K562 (cell line): ENCODE measurements at regions not wholly inside any gene's neighbourhood (a gene's known extent, or its start where the extent isn't known, plus 50 kb on each side); places are given as distances from the start of the nearest gene placed in this dataset.

Experiments
- ATAC-seq: fragments of 200-7000 bp; cut with Tn5 transposase; 3 replicates; pipeline ENCODE4 v1.9.1; 2020; ENCODE audit warnings: moderate library complexity
- BruUV-seq: library from RNA; stranded (reverse); fragments of 400-500 nt; replicated peaks from 2 replicates; lab custom pipeline; 2021; lab: Mats Ljungman, UMichigan
- CTCF ChIA-PET: fragments of 300-600 bp; formaldehyde crosslinking; extraction: SDS; loops from one replicate; lab custom pipeline; 2021; ENCODE audit warnings: low intra/inter-chr PET ratio; lab: Yijun Ruan, JAX
- POLR2A ChIA-PET: fragments of 300-600, 350-650 bp; sonication (Branson Sonifier 250); formaldehyde crosslinking; extraction: SDS; loops from one replicate; lab custom pipeline; 2021; ENCODE audit warnings: antibody characterized with exemption, inconsistent platforms; lab: Yijun Ruan, JAX
- DNase-seq, 4 experiments: peaks; one replicate each; pipeline versions ENCODE4 v3.0.0 to v3.0.0-alpha.2; 2011 to 2018; ENCODE audit warnings: low spot score in 3 of 4, mixed read lengths in 3 of 4; ENCODE audit errors: extremely low read depth in 1 of 4
- FAIRE-seq: peaks from 2 replicates; lab custom pipeline; 2011; peaks lifted over from hg19 to GRCh38; lab: Jason Lieb, UNC
- H2AFZ ChIP-seq: 2 replicates; pipeline ENCODE4 v1.6.0; 2011; ENCODE audit warnings: low read depth, low read length, control low read depth, inconsistent platforms
- H3K27ac ChIP-seq: fragments of 200-600 bp; 3 replicates; pipeline ENCODE4 v1.8.0; 2011; ENCODE audit warnings: low read depth, mild to moderate bottlenecking, control low read depth, inconsistent platforms, low read length, moderate library complexity, mixed read lengths; ENCODE audit errors: extremely low read depth
- H3K27me3 ChIP-seq, 2 experiments: fragments of 300-600 bp in 1 of 2; 2 replicates in 1 of 2; 3 replicates in 1 of 2; pipeline versions ENCODE4 v1.6.0 to v1.8.0; 2011; ENCODE audit warnings: inconsistent platforms in 2 of 2, low read length in 2 of 2, mild to moderate bottlenecking in 1 of 2, mixed read lengths in 1 of 2, moderate library complexity in 1 of 2; ENCODE audit not compliant: control insufficient read depth in 2 of 2, insufficient read depth in 2 of 2
- H3K36me3 ChIP-seq: fragments of 300-600 bp; 3 replicates; pipeline ENCODE4 v1.8.0; 2011; ENCODE audit warnings: mild to moderate bottlenecking, low read length, inconsistent platforms; ENCODE audit not compliant: control insufficient read depth, insufficient read depth
- H3K4me1 ChIP-seq, 2 experiments: fragments of 200-600 bp in 1 of 2; replicated peaks in 1 of 2; 2 replicates in 1 of 2; 3 replicates in 1 of 2; pipeline versions ENCODE4 v1.5.1 to v1.8.0; 2011; ENCODE audit warnings: inconsistent platforms in 2 of 2, low read length in 2 of 2, mild to moderate bottlenecking in 1 of 2, mixed read lengths in 1 of 2, moderate library complexity in 1 of 2; ENCODE audit not compliant: control insufficient read depth in 2 of 2, insufficient read depth in 2 of 2
- H3K4me2 ChIP-seq: 2 replicates; pipeline ENCODE4 v1.6.1; 2011; ENCODE audit warnings: low read length, control low read depth, inconsistent platforms, mixed read lengths; ENCODE audit not compliant: insufficient read depth
- H3K4me3 ChIP-seq: fragments of 200-600 bp; sonication (generic), shearing (Covaris generic); 2 replicates; pipeline ENCODE4 v1.5.1; 2016; ENCODE audit warnings: control low read depth, inconsistent platforms
- H3K79me2 ChIP-seq: fragments of 200-600 bp; 3 replicates; pipeline ENCODE4 v1.8.0; 2011; ENCODE audit warnings: low read length, inconsistent platforms; ENCODE audit not compliant: control insufficient read depth, insufficient read depth
- H3K9ac ChIP-seq, 2 experiments: 2 replicates each; pipeline versions ENCODE4 v1.6.0 to v1.6.1; 2011; ENCODE audit warnings: low read depth in 2 of 2, low read length in 2 of 2, control low read depth in 1 of 2, inconsistent platforms in 1 of 2, mild to moderate bottlenecking in 1 of 2, mixed read lengths in 1 of 2; ENCODE audit not compliant: insufficient read depth in 1 of 2
- H3K9me1 ChIP-seq: one replicate; pipeline ENCODE4 v1.6.0; 2011; ENCODE audit warnings: inconsistent platforms, mild to moderate bottlenecking, low read length, moderate library complexity; ENCODE audit not compliant: control insufficient read depth, insufficient read depth
- H3K9me3 ChIP-seq: replicated peaks from 2 replicates; pipeline ENCODE4 v1.5.1; 2011; ENCODE audit warnings: low read depth, low read length, inconsistent platforms; ENCODE audit not compliant: control insufficient read depth, insufficient read depth
- H4K20me1 ChIP-seq: replicated peaks from 2 replicates; pipeline ENCODE4 v1.6.1; 2011; ENCODE audit warnings: low read length, inconsistent platforms, mixed read lengths; ENCODE audit not compliant: control insufficient read depth, insufficient read depth
- CAMTA2 ChIP-seq: fragments of 250-450 bp; sonication (Bioruptor Pico); conservative IDR thresholded peaks from 2 replicates; pipeline ENCODE4 v1.5.1; 2022
- HNRNPL ChIP-seq: fragments of 200-400 bp; formaldehyde crosslinking; IDR thresholded peaks from 2 replicates; pipeline ENCODE4 v1.6.1; 2017; ENCODE audit warnings: low read depth, mild to moderate bottlenecking, low read length
- ILF3 ChIP-seq: fragments of 450-650 bp; IDR thresholded peaks from 2 replicates; pipeline ENCODE4 v1.6.1; 2018; ENCODE audit warnings: antibody characterized with exemption, mild to moderate bottlenecking, moderate library complexity, borderline replicate concordance
- MCM5 ChIP-seq: fragments of 450-650 bp; IDR thresholded peaks from 2 replicates; pipeline ENCODE4 v1.6.1; 2016; ENCODE audit warnings: low read depth
- MED1 ChIP-seq: sonication (generic); formaldehyde crosslinking; IDR thresholded peaks from 2 replicates; pipeline ENCODE4 v1.8.1; 2023; ENCODE audit warnings: missing genetic modification reagents, borderline replicate concordance
- WHSC1 ChIP-seq: IDR thresholded peaks from one replicate; pipeline ENCODE4 v1.6.1; 2012; ENCODE audit warnings: low read length, control low read depth, inconsistent platforms
- ZNF239 ChIP-seq: fragments of 250-450 bp; sonication (Bioruptor Pico); IDR thresholded peaks from 2 replicates; pipeline ENCODE4 v1.4.0; 2020; ENCODE audit warnings: mild to moderate bottlenecking
- ZNF551 ChIP-seq: fragments of 250-450 bp; sonication (Bioruptor Pico); IDR thresholded peaks from 2 replicates; pipeline ENCODE4 v1.5.0; 2021; ENCODE audit warnings: mild to moderate bottlenecking, moderate library complexity
- WGBS: fragments of 100-300 bp; shearing (Covaris generic); methylation state at CpG from one replicate; pipeline ENCODE4 v1.1.6; 2016; ENCODE audit warnings: low coverage, mixed read lengths; ENCODE audit not compliant: insufficient coverage; ENCODE audit errors: missing lambda C conversion rate; 5-methylcytosine and 5-hydroxymethylcytosine counted together
- in situ Hi-C: fragments of 300-500 bp; cut with MboI; formaldehyde crosslinking; loops from 4 replicates; pipeline ENCODE4 v1.15.0; 2018; ENCODE audit warnings: inconsistent platforms, mixed read lengths
- intact Hi-C: fragments of 100-400 bp; cut with micrococcal nuclease; formaldehyde crosslinking; loops from 2 replicates; pipeline ENCODE4 v1.14.2; 2022
- TF ChIP-seq, protein P1 (sequence below): sonication (generic); formaldehyde crosslinking; IDR thresholded peaks from 2 replicates; pipeline ENCODE4 v1.5.0; 2020; ENCODE audit warnings: missing genetic modification reagents
- TF ChIP-seq, protein P2 (sequence below): fragments of 150-350 bp; conservative IDR thresholded peaks from 2 replicates; pipeline ENCODE4 v1.6.1; 2014; ENCODE audit warnings: low read length
- TF ChIP-seq, protein P3 (sequence below): fragments of 450-650 bp; IDR thresholded peaks from 2 replicates; pipeline ENCODE4 v1.6.1; 2016; ENCODE audit warnings: antibody characterized with exemption
- TF ChIP-seq, protein P4 (sequence below): sonication (generic); formaldehyde crosslinking; IDR thresholded peaks from 2 replicates; pipeline ENCODE4 v1.8.0; 2023; ENCODE audit warnings: missing genetic modification reagents, mild to moderate bottlenecking, borderline replicate concordance

DNA sequence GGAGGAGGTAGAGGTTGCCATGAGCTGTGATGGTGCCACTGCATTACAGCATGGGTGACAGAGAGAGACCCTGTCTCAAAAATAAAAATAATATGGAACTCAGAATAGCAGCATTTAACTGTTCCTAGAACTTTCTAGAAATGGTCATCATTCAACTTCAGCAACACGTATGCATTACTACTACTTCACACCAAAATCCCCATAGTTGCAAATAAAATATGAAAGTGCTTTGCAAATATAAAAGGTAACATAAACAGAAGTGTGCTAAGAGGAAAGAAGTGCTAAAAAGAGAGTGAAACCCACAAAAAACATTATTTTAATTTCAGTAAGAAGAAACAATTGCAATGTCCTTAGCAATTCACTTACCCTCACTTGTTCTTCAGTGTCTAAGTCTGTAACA, 169.7 kb upstream of the NUDT4 start:
- DNase-seq (no peak), ATAC-seq (no peak), FAIRE-seq (no peak)
- H3K36me3 ChIP-seq: no peaks in the 10 kb centered on the region
- TF ChIP-seq, protein P1, sequence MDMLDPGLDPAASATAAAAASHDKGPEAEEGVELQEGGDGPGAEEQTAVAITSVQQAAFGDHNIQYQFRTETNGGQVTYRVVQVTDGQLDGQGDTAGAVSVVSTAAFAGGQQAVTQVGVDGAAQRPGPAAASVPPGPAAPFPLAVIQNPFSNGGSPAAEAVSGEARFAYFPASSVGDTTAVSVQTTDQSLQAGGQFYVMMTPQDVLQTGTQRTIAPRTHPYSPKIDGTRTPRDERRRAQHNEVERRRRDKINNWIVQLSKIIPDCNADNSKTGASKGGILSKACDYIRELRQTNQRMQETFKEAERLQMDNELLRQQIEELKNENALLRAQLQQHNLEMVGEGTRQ (CRISPR knock-in tag): no peak
- no peak for TF ChIP-seq WHSC1
- no peak for TF ChIP-seq CAMTA2 (CRISPR knock-in tag)
- no peak for TF ChIP-seq HNRNPL
- TF ChIP-seq, protein P2, sequence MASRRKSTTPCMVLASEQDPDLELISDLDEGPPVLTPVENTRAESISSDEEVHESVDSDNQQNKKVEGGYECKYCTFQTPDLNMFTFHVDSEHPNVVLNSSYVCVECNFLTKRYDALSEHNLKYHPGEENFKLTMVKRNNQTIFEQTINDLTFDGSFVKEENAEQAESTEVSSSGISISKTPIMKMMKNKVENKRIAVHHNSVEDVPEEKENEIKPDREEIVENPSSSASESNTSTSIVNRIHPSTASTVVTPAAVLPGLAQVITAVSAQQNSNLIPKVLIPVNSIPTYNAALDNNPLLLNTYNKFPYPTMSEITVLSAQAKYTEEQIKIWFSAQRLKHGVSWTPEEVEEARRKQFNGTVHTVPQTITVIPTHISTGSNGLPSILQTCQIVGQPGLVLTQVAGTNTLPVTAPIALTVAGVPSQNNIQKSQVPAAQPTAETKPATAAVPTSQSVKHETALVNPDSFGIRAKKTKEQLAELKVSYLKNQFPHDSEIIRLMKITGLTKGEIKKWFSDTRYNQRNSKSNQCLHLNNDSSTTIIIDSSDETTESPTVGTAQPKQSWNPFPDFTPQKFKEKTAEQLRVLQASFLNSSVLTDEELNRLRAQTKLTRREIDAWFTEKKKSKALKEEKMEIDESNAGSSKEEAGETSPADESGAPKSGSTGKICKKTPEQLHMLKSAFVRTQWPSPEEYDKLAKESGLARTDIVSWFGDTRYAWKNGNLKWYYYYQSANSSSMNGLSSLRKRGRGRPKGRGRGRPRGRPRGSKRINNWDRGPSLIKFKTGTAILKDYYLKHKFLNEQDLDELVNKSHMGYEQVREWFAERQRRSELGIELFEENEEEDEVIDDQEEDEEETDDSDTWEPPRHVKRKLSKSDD: no peak
- no peak for TF ChIP-seq ZNF239 (CRISPR knock-in tag)
- no peak for TF ChIP-seq MED1 (CRISPR knock-in tag)
- TF ChIP-seq ILF3: no peak
- TF ChIP-seq, protein P3, sequence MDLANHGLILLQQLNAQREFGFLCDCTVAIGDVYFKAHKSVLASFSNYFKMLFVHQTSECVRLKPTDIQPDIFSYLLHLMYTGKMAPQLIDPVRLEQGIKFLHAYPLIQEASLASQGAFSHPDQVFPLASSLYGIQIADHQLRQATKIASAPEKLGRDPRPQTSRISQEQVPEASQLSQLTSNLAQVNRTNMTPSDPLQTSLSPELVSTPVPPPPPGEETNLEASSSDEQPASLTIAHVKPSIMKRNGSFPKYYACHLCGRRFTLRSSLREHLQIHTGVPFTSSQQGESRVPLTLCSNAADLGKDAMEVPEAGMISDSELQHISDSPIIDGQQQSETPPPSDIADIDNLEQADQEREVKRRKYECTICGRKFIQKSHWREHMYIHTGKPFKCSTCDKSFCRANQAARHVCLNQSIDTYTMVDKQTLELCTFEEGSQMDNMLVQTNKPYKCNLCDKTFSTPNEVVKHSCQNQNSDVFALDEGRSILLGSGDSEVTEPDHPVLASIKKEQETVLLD: no peak
- no peak for TF ChIP-seq ZNF551 (CRISPR knock-in tag)
- TF ChIP-seq, protein P4, sequence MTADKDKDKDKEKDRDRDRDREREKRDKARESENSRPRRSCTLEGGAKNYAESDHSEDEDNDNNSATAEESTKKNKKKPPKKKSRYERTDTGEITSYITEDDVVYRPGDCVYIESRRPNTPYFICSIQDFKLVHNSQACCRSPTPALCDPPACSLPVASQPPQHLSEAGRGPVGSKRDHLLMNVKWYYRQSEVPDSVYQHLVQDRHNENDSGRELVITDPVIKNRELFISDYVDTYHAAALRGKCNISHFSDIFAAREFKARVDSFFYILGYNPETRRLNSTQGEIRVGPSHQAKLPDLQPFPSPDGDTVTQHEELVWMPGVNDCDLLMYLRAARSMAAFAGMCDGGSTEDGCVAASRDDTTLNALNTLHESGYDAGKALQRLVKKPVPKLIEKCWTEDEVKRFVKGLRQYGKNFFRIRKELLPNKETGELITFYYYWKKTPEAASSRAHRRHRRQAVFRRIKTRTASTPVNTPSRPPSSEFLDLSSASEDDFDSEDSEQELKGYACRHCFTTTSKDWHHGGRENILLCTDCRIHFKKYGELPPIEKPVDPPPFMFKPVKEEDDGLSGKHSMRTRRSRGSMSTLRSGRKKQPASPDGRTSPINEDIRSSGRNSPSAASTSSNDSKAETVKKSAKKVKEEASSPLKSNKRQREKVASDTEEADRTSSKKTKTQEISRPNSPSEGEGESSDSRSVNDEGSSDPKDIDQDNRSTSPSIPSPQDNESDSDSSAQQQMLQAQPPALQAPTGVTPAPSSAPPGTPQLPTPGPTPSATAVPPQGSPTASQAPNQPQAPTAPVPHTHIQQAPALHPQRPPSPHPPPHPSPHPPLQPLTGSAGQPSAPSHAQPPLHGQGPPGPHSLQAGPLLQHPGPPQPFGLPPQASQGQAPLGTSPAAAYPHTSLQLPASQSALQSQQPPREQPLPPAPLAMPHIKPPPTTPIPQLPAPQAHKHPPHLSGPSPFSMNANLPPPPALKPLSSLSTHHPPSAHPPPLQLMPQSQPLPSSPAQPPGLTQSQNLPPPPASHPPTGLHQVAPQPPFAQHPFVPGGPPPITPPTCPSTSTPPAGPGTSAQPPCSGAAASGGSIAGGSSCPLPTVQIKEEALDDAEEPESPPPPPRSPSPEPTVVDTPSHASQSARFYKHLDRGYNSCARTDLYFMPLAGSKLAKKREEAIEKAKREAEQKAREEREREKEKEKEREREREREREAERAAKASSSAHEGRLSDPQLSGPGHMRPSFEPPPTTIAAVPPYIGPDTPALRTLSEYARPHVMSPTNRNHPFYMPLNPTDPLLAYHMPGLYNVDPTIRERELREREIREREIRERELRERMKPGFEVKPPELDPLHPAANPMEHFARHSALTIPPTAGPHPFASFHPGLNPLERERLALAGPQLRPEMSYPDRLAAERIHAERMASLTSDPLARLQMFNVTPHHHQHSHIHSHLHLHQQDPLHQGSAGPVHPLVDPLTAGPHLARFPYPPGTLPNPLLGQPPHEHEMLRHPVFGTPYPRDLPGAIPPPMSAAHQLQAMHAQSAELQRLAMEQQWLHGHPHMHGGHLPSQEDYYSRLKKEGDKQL (CRISPR knock-in tag): no peak
- TF ChIP-seq MCM5: no peak
- intact Hi-C loops: no loop called here
- no peaks in the 10 kb centered on the region for H3K9me3 ChIP-seq
- no peaks in the 10 kb centered on the region for H3K4me1 ChIP-seq
- no peak overlapping the region for H3K27ac ChIP-seq
- H3K79me2 ChIP-seq: no peaks in the 10 kb centered on the region
- 5% methylated on average over 1 of the region's 1 CpG for WGBS
- no TSS peak for BruUV-seq
- no peaks in the 10 kb centered on the region for H4K20me1 ChIP-seq
- CTCF ChIA-PET: no interaction called here
- H3K27me3 ChIP-seq: no peaks in the 10 kb centered on the region
- no peak overlapping the region for H3K9ac ChIP-seq
- H3K9me1 ChIP-seq: no peaks in the 10 kb centered on the region
- POLR2A ChIA-PET: no interaction called here
- no peak overlapping the region for H3K4me3 ChIP-seq
- H3K4me2 ChIP-seq: no peak overlapping the region
- H2AFZ ChIP-seq: no peak overlapping the region
- in situ Hi-C loops: no loop called here
